CD14-positive monocyte (primary cell): ENCODE measurements at regions not wholly inside any gene's neighbourhood (a gene's known extent, or its start where the extent isn't known, plus 50 kb on each side); places are given as distances from the start of the nearest gene placed in this dataset.

Experiments used
- DNase-seq, 3 donors: peaks; one replicate each; pipeline ENCODE4 v3.0.0-alpha.2; 2011 to 2022
- H2AFZ ChIP-seq: 2 replicates; pipeline ENCODE4 v1.6.0; 2012; ENCODE audit warnings: mild to moderate bottlenecking, low read depth, low read length, inconsistent platforms; ENCODE audit not compliant: insufficient read depth, poor library complexity, severe bottlenecking
- H3K27ac ChIP-seq, 2 donors: 1 replicate in 1 of 2; 2 replicates in 1 of 2; pipeline ENCODE4 v1.5.1; 2012 to 2013; ENCODE audit warnings: low read length in 2 of 2, control low read depth in 1 of 2, inconsistent platforms in 1 of 2, low read depth in 1 of 2, mild to moderate bottlenecking in 1 of 2
- H3K27me3 ChIP-seq, 2 donors: one replicate each; pipeline versions ENCODE4 v1.6.0 to v1.6.1; 2011 to 2013; ENCODE audit warnings: low read length in 2 of 2; ENCODE audit not compliant: control insufficient read depth in 2 of 2, insufficient read depth in 2 of 2
- H3K36me3 ChIP-seq, 2 donors: replicated peaks in 1 of 2; 1 replicate in 1 of 2; 2 replicates in 1 of 2; pipeline versions ENCODE4 v1.5.1 to v1.6.1; 2012 to 2013; ENCODE audit warnings: low read length in 2 of 2, control low read depth in 1 of 2, inconsistent platforms in 1 of 2, mild to moderate bottlenecking in 1 of 2; ENCODE audit not compliant: insufficient read depth in 2 of 2, control insufficient read depth in 1 of 2
- H3K4me1 ChIP-seq, 2 donors: 1 replicate in 1 of 2; 2 replicates in 1 of 2; pipeline versions ENCODE4 v1.5.1 to v1.6.1; 2012 to 2013; ENCODE audit warnings: low read length in 2 of 2, control low read depth in 1 of 2, inconsistent platforms in 1 of 2, mild to moderate bottlenecking in 1 of 2, moderate library complexity in 1 of 2; ENCODE audit not compliant: insufficient read depth in 2 of 2, control insufficient read depth in 1 of 2
- H3K4me2 ChIP-seq: replicated peaks from 2 replicates; pipeline ENCODE3; 2012; ENCODE audit warnings: low read length, moderate library complexity, mild to moderate bottlenecking; ENCODE audit not compliant: poor library complexity, severe bottlenecking; ENCODE audit errors: extremely low read depth
- H3K4me3 ChIP-seq, 3 experiments: fragments of 200-600 bp in 1 of 3; sonication (generic) in 1 of 3; replicated peaks in 1 of 3; 1 replicate in 2 of 3; 2 replicates in 1 of 3; pipeline ENCODE4 v1.5.1; 2011 to 2013; ENCODE audit warnings: low read length in 3 of 3, mild to moderate bottlenecking in 3 of 3, control low read depth in 2 of 3, low read depth in 2 of 3, inconsistent platforms in 1 of 3, moderate library complexity in 1 of 3
- H3K79me2 ChIP-seq: 2 replicates; pipeline ENCODE4 v1.6.0; 2012; ENCODE audit warnings: mild to moderate bottlenecking, control low read depth, inconsistent platforms, low read length, moderate library complexity; ENCODE audit not compliant: insufficient read depth
- H3K9ac ChIP-seq: 2 replicates; pipeline ENCODE4 v1.6.0; 2017; ENCODE audit warnings: low read length, mild to moderate bottlenecking; ENCODE audit not compliant: insufficient read depth, poor library complexity, severe bottlenecking
- H3K9me3 ChIP-seq, 2 donors: replicated peaks in 1 of 2; 1 replicate in 1 of 2; 2 replicates in 1 of 2; pipeline versions ENCODE4 v1.5.1 to v1.6.1; 2012 to 2013; ENCODE audit warnings: low read length in 2 of 2, control low read depth in 1 of 2; ENCODE audit not compliant: control insufficient read depth in 1 of 2, insufficient read depth in 1 of 2
- H4K20me1 ChIP-seq: 2 replicates; pipeline ENCODE4 v1.6.0; 2012; ENCODE audit warnings: mild to moderate bottlenecking, low read length, control low read depth, moderate library complexity; ENCODE audit not compliant: insufficient read depth
- H3K27ac Mint-ChIP-seq, 7 donors: one replicate each; pipeline ENCODE4 v1.8.0; 2020; ENCODE audit warnings: mild to moderate bottlenecking in 7 of 7, mixed read lengths in 7 of 7, moderate library complexity in 6 of 7, inconsistent platforms in 2 of 7
- H3K27me3 Mint-ChIP-seq, 3 donors: one replicate each; pipeline ENCODE4 v1.8.0; 2021 to 2022; ENCODE audit warnings: low read depth in 3 of 3, mild to moderate bottlenecking in 3 of 3, mixed read lengths in 3 of 3, moderate library complexity in 3 of 3, inconsistent platforms in 1 of 3
- H3K36me3 Mint-ChIP-seq, 2 donors: one replicate each; pipeline ENCODE4 v1.8.0; 2020; ENCODE audit warnings: mixed read lengths in 2 of 2, inconsistent platforms in 1 of 2, mild to moderate bottlenecking in 1 of 2
- H3K4me1 Mint-ChIP-seq: one replicate; pipeline ENCODE4 v1.8.0; 2020; ENCODE audit warnings: mild to moderate bottlenecking, mixed read lengths
- H3K4me3 Mint-ChIP-seq, 2 donors: one replicate each; pipeline ENCODE4 v1.8.0; 2020; ENCODE audit warnings: mild to moderate bottlenecking in 2 of 2, mixed read lengths in 2 of 2, moderate library complexity in 1 of 2
- H3K9me3 Mint-ChIP-seq, 7 donors: one replicate each; pipeline ENCODE4 v1.8.0; 2020 to 2022; ENCODE audit warnings: mixed read lengths in 7 of 7, mild to moderate bottlenecking in 6 of 7, moderate library complexity in 6 of 7, inconsistent platforms in 2 of 7
- CTCF ChIP-seq: fragments of 200-600 bp; IDR thresholded peaks from one replicate; pipeline ENCODE4 v1.8.0; 2022; ENCODE audit warnings: antibody characterized with exemption, mild to moderate bottlenecking
- WGBS: methylation state at CpG from one replicate; pipeline ENCODE4 v1.1.5; 2013; ENCODE audit warnings: missing lambda C conversion rate; ENCODE audit not compliant: insufficient coverage; 5-methylcytosine and 5-hydroxymethylcytosine counted together
- intact Hi-C, 2 donors: fragments of 100-400 bp; cut with micrococcal nuclease; formaldehyde crosslinking; loops; one replicate each; pipeline versions ENCODE4 v1.15.0 to v1.15.1; 2023

GRCh38 chr3:180295811-180296210 lies 259.1 kb upstream of the PEX5L start:
- intact Hi-C loops, result no loop called here
- no peak for TF ChIP-seq CTCF
- Mint-ChIP-seq H3K4me3 (no peak overlapping the region), H3K36me3 (no peaks in the 10 kb centered on the region), H3K4me1 (no peaks in the 10 kb centered on the region), H3K27me3 (no peaks in the 10 kb centered on the region), H3K27ac (no peak overlapping the region), H3K9me3 (peaks cover 0 to 15% (median 4%) of the 10 kb centered on the region in 7 donors)
- Histone ChIP-seq H3K36me3 (no peaks in the 10 kb centered on the region), H3K79me2 (no peaks in the 10 kb centered on the region), H3K4me2 (no peak overlapping the region), H3K4me1 (no peaks in the 10 kb centered on the region), H4K20me1 (no peaks in the 10 kb centered on the region), H3K27ac (no peak overlapping the region), H3K27me3 (no peaks in the 10 kb centered on the region), H3K9me3 (peaks cover 0 to 5% of the 10 kb centered on the region in 2 donors), H2AFZ (no peak overlapping the region), H3K4me3 (no peak overlapping the region), H3K9ac (no peak overlapping the region)
- WGBS, result 54% methylated on average over 1 of the region's 2 CpGs
- no peak for DNase-seq

GRCh38 chr3:180296971-180297370 lies 260.2 kb upstream of the PEX5L start:
- TF ChIP-seq CTCF, result no peak
- no peak overlapping the region for H2AFZ ChIP-seq
- no peaks in the 10 kb centered on the region for H3K27me3 Mint-ChIP-seq
- no peaks in the 10 kb centered on the region for H3K36me3 Mint-ChIP-seq
- H3K79me2 ChIP-seq, result no peaks in the 10 kb centered on the region
- H3K9me3 Mint-ChIP-seq, result peaks cover 0 to 15% (median 2%) of the 10 kb centered on the region in 7 donors
- no peaks in the 10 kb centered on the region for H4K20me1 ChIP-seq
- intact Hi-C loops, result no loop called here
- no peak overlapping the region for H3K4me3 Mint-ChIP-seq
- H3K4me3 ChIP-seq, result no peak overlapping the region
- H3K9ac ChIP-seq, result no peak overlapping the region
- no peak overlapping the region for H3K27ac ChIP-seq
- no peaks in the 10 kb centered on the region for H3K4me1 Mint-ChIP-seq
- H3K36me3 ChIP-seq, result no peaks in the 10 kb centered on the region
- no peaks in the 10 kb centered on the region for H3K9me3 ChIP-seq
- no peaks in the 10 kb centered on the region for H3K4me1 ChIP-seq
- no peak overlapping the region for H3K27ac Mint-ChIP-seq
- H3K4me2 ChIP-seq, result no peak overlapping the region
- no peaks in the 10 kb centered on the region for H3K27me3 ChIP-seq
- no peak for DNase-seq
- 100% methylated on average over 1 of the region's 5 CpGs for WGBS
